Chondrocyte (in vitro differentiated cells): ENCODE measurements at regions not wholly inside any gene's neighbourhood (a gene's known extent, or its start where the extent isn't known, plus 50 kb on each side); places are given as distances from the start of the nearest gene placed in this dataset.

Experiments
- DNase-seq: peaks from one replicate; pipeline ENCODE4 v3.0.0; 2021; ENCODE audit warnings: mixed read lengths, low spot score
- H3K27ac Mint-ChIP-seq: one replicate; pipeline ENCODE4 v1.8.0; 2021; ENCODE audit warnings: mild to moderate bottlenecking, moderate library complexity, mixed read lengths; ENCODE audit not compliant: unreplicated experiment
- H3K27me3 Mint-ChIP-seq: 2 replicates; pipeline ENCODE4 v1.8.0; 2021; ENCODE audit warnings: low read depth, mixed read lengths
- H3K36me3 Mint-ChIP-seq: 2 replicates; pipeline ENCODE4 v1.8.0; 2021; ENCODE audit warnings: low read depth, mixed read lengths
- H3K4me1 Mint-ChIP-seq: 2 replicates; pipeline ENCODE4 v1.8.0; 2021; ENCODE audit warnings: low read depth, mild to moderate bottlenecking, mixed read lengths
- H3K4me3 Mint-ChIP-seq: one replicate; pipeline ENCODE4 v1.8.0; 2021; ENCODE audit warnings: mild to moderate bottlenecking, moderate library complexity, mixed read lengths; ENCODE audit not compliant: unreplicated experiment
- H3K9me3 Mint-ChIP-seq: 2 replicates; pipeline ENCODE4 v1.8.0; 2021; ENCODE audit warnings: low read depth, mixed read lengths
- TF ChIP-seq, protein P1 (sequence below): fragments of 200-600 bp; sonication (generic); IDR thresholded peaks from 2 replicates; pipeline ENCODE4 v1.5.0; 2021; ENCODE audit warnings: antibody characterized with exemption, mild to moderate bottlenecking, moderate library complexity

DNA sequence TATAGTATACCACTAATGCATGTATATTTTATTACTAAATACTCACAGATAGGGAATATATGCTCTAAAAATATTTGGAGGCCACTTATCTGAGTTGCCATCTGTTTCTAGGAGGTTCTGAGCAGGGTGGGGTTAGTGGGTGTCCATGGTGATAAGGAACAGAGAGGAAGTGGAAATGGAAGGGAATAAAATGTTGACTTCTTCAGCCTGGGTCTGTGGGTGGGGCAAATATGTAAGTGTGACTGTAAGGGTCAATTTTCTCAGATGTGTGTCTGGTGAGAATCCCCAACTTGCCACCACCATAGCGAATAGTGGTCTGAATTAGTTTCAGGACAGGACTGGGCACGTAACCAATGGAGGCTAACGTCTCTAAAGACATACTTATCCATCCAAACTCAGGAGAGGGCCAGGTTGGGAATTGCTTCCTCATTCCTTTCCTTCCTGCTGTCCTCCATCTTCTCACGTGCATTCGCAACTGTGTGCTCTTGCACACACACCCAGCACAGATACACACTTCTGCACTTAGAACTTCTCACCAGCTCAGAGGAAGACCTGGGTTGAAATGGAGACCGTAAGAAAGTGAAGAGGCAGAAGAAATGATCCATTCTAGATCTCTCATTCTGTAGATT, 54.2 kb upstream of the GZMB start:
- peaks cover 41% of the 10 kb centered on the region for H3K27me3 Mint-ChIP-seq
- no peaks in the 10 kb centered on the region for H3K36me3 Mint-ChIP-seq
- no peaks in the 10 kb centered on the region for H3K9me3 Mint-ChIP-seq
- no peaks in the 10 kb centered on the region for H3K4me1 Mint-ChIP-seq
- TF ChIP-seq, protein P1, sequence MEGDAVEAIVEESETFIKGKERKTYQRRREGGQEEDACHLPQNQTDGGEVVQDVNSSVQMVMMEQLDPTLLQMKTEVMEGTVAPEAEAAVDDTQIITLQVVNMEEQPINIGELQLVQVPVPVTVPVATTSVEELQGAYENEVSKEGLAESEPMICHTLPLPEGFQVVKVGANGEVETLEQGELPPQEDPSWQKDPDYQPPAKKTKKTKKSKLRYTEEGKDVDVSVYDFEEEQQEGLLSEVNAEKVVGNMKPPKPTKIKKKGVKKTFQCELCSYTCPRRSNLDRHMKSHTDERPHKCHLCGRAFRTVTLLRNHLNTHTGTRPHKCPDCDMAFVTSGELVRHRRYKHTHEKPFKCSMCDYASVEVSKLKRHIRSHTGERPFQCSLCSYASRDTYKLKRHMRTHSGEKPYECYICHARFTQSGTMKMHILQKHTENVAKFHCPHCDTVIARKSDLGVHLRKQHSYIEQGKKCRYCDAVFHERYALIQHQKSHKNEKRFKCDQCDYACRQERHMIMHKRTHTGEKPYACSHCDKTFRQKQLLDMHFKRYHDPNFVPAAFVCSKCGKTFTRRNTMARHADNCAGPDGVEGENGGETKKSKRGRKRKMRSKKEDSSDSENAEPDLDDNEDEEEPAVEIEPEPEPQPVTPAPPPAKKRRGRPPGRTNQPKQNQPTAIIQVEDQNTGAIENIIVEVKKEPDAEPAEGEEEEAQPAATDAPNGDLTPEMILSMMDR, result no peak
- H3K4me3 Mint-ChIP-seq, result no peak overlapping the region
- H3K27ac Mint-ChIP-seq, result no peak overlapping the region
- no peak for DNase-seq
